SK-N-SH treated with all-trans-retinoic acid at 6 μM for 48 hours (cell line): ENCODE measurements at regions not wholly inside any gene's neighbourhood (a gene's known extent, or its start where the extent isn't known, plus 50 kb on each side); places are given as distances from the start of the nearest gene placed in this dataset.

ENCODE experiments used
- ATAC-seq: fragments of 200-7000 bp; cut with Tn5 transposase; 3 replicates; pipeline ENCODE4 v1.9.1; 2020; ENCODE audit warnings: mild to moderate bottlenecking, moderate library complexity
- ARNTL ChIP-seq: fragments of 450-650 bp; formaldehyde crosslinking; IDR thresholded peaks from 2 replicates; pipeline ENCODE4 v1.5.0; 2020; ENCODE audit warnings: low read depth, mild to moderate bottlenecking, moderate library complexity, borderline replicate concordance
- BACH2 ChIP-seq: fragments of 250-450 bp; sonication (Bioruptor Pico); IDR thresholded peaks from 2 replicates; pipeline ENCODE4 v1.9.0; 2021; ENCODE audit warnings: mild to moderate bottlenecking, borderline replicate concordance
- CSDC2 ChIP-seq: fragments of 250-450 bp; sonication (Bioruptor Pico); IDR thresholded peaks from 2 replicates; pipeline ENCODE4 v1.5.0; 2020; ENCODE audit warnings: mild to moderate bottlenecking, moderate library complexity
- ESRRG ChIP-seq: fragments of 250-450 bp; sonication (Bioruptor Pico); IDR thresholded peaks from 2 replicates; pipeline ENCODE4 v1.6.1; 2021; ENCODE audit warnings: mild to moderate bottlenecking
- GLIS3 ChIP-seq: fragments of 250-450 bp; sonication (Bioruptor Pico); IDR thresholded peaks from 2 replicates; pipeline ENCODE4 v1.5.0; 2020; ENCODE audit warnings: mild to moderate bottlenecking, moderate library complexity
- ISL1 ChIP-seq: fragments of 250-450 bp; sonication (Bioruptor Pico); IDR thresholded peaks from 2 replicates; pipeline ENCODE4 v2.1.2; 2022; ENCODE audit warnings: mild to moderate bottlenecking, moderate library complexity
- POU6F1 ChIP-seq: fragments of 250-450 bp; sonication (Bioruptor Pico); IDR thresholded peaks from 2 replicates; pipeline ENCODE4 v1.8.0; 2021; ENCODE audit warnings: low read depth, mild to moderate bottlenecking, moderate library complexity, borderline replicate concordance
- PPARA ChIP-seq: fragments of 250-450 bp; sonication (Bioruptor Pico); IDR thresholded peaks from 2 replicates; pipeline ENCODE4 v1.5.0; 2020; ENCODE audit warnings: mild to moderate bottlenecking, borderline replicate concordance
- RARB ChIP-seq: fragments of 250-450 bp; sonication (Bioruptor Pico); IDR thresholded peaks from 2 replicates; pipeline ENCODE4 v1.8.0; 2021; ENCODE audit warnings: mild to moderate bottlenecking, moderate library complexity
- TCF4 ChIP-seq: fragments of 250-450 bp; sonication (Bioruptor Pico); IDR thresholded peaks from 2 replicates; pipeline ENCODE4 v1.8.0; 2021; ENCODE audit warnings: mild to moderate bottlenecking, moderate library complexity, borderline replicate concordance
- TOX ChIP-seq: fragments of 250-450 bp; sonication (Bioruptor Pico); IDR thresholded peaks from 2 replicates; pipeline ENCODE4 v1.8.0; 2021; ENCODE audit warnings: mild to moderate bottlenecking, moderate library complexity, borderline replicate concordance
- TSHZ2 ChIP-seq: fragments of 250-450 bp; sonication (Bioruptor Pico); IDR thresholded peaks from 2 replicates; pipeline ENCODE4 v1.5.0; 2020; ENCODE audit warnings: mild to moderate bottlenecking, moderate library complexity
- ZC3H10 ChIP-seq: fragments of 250-450 bp; sonication (Bioruptor Pico); IDR thresholded peaks from 2 replicates; pipeline ENCODE4 v1.5.1; 2021; ENCODE audit warnings: mild to moderate bottlenecking, moderate library complexity
- ZFP3 ChIP-seq: fragments of 250-450 bp; sonication (Bioruptor Pico); IDR thresholded peaks from 2 replicates; pipeline ENCODE4 v1.5.0; 2020; ENCODE audit warnings: mild to moderate bottlenecking, moderate library complexity
- ZFP30 ChIP-seq: fragments of 450-650 bp; formaldehyde crosslinking; IDR thresholded peaks from 2 replicates; pipeline ENCODE4 v1.5.0; 2022; ENCODE audit warnings: mild to moderate bottlenecking, moderate library complexity
- TF ChIP-seq, protein P1 (sequence below): fragments of 250-450 bp; sonication (Bioruptor Pico); IDR thresholded peaks from 2 replicates; pipeline ENCODE4 v1.5.1; 2021; ENCODE audit warnings: mild to moderate bottlenecking, moderate library complexity
- TF ChIP-seq, protein P2 (sequence below): fragments of 250-450 bp; sonication (Bioruptor Pico); IDR thresholded peaks from 2 replicates; pipeline ENCODE4 v1.5.1; 2020; ENCODE audit warnings: low read depth, mild to moderate bottlenecking, moderate library complexity

DNA sequence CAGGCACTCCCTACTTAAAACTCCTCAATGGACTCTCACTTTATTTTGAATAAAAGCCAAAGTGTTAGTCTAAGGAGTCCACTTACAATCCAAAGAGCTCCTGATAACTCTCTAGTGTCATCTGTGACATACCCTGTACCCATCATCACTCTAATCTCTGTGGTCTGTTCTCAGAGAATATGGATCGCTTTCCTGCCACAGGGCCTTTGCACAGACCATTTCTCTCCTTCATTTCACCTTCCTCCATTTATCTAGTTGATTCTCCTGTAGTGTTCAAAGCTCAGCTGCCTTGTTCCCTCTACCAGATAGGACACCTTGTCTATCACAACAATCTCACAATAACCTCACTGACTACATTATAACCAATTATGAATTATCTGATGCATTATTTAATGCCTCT is 185.4 kb upstream of the KBTBD8 start (continued):
- no peak for TF ChIP-seq ISL1
- TF ChIP-seq RARB (CRISPR knock-in tag) = no peak
- TF ChIP-seq, protein P1, sequence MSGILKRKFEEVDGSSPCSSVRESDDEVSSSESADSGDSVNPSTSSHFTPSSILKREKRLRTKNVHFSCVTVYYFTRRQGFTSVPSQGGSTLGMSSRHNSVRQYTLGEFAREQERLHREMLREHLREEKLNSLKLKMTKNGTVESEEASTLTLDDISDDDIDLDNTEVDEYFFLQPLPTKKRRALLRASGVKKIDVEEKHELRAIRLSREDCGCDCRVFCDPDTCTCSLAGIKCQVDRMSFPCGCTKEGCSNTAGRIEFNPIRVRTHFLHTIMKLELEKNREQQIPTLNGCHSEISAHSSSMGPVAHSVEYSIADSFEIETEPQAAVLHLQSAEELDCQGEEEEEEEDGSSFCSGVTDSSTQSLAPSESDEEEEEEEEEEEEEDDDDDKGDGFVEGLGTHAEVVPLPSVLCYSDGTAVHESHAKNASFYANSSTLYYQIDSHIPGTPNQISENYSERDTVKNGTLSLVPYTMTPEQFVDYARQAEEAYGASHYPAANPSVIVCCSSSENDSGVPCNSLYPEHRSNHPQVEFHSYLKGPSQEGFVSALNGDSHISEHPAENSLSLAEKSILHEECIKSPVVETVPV = no peak

GRCh38 chr3:66816090-66816761 is 181.9 kb upstream of the KBTBD8 start:
- TF ChIP-seq TSHZ2 (no peak), POU6F1 (CRISPR knock-in tag) (no peak), TOX (CRISPR knock-in tag) (no peak)
- peak; percentile 84 for ATAC-seq

DNA sequence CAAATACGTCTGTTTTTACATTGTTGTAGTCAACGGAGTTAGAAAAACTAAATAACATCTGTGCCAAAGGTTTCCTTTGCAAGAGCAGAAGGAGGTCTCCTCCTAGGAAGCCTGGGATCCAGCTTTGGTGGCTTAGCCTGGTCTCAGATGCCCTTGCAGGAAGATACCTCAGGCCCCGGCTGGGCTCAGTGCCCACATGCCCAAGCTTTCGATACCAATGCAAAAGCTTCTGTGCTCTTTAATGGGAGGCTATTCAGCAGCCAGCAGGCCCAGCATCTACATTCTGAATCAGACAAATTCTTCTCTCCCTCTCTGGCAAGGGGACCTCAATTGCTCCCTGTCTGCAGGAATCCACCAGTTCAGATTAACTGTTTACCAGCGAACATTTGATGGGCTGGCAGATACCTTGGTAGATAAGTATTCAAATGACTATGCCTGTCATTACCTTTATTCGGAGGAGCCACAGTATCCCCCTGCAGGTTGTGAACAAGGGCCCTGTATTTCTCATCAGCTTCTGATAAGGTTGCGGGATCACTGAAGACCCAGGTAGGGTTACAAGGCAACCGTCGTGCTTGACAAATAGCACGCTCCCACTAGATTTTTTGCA is 180.1 kb upstream of the KBTBD8 start:
- no peak for ATAC-seq
- TF ChIP-seq ZFP30 (CRISPR knock-in tag) = no peak
- TF ChIP-seq BACH2 (CRISPR knock-in tag) = no peak

DNA sequence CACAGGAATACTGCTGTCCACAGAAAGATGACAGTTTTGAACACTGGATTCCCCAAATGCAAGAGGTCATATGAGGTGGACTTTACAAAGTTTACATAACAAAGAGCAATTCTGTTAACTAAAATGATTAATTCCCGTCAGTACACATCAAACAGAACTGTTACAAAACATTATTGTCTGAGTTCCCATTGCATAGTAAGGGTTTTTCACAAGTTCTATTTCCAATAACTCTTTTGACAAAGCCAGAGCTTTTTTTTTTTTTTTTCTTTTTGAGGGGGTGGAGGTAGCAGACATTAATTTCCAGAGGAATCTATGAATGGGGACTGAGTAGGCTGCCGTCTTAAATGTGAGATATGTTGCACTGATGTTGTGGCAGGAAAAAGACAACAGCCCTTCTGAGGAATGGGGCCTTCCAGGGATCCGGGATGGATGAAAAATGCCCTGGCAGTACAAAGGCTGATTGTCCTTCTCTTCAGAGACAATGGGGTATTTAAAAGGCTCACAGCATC is 178.1 kb upstream of the KBTBD8 start:
- no peak for ATAC-seq

GRCh38 chr3:66822186-66823008 is 175.7 kb upstream of the KBTBD8 start:
- ATAC-seq = peak; percentile 89
- TF ChIP-seq BACH2 (CRISPR knock-in tag) (no peak), ZFP30 (CRISPR knock-in tag) (no peak), RARB (CRISPR knock-in tag) (no peak), GLIS3 (CRISPR knock-in tag) (no peak), TCF4 (CRISPR knock-in tag) (no peak), ZC3H10 (CRISPR knock-in tag) (no peak), CSDC2 (CRISPR knock-in tag) (no peak), ARNTL (no peak), ISL1 (no peak), TOX (CRISPR knock-in tag) (no peak), ZFP3 (no peak), PPARA (CRISPR knock-in tag) (no peak)

More for the DNA sequence above, 178.1 kb upstream of the KBTBD8 start:
- no peak for TF ChIP-seq BACH2 (CRISPR knock-in tag)
- TF ChIP-seq, protein P2, sequence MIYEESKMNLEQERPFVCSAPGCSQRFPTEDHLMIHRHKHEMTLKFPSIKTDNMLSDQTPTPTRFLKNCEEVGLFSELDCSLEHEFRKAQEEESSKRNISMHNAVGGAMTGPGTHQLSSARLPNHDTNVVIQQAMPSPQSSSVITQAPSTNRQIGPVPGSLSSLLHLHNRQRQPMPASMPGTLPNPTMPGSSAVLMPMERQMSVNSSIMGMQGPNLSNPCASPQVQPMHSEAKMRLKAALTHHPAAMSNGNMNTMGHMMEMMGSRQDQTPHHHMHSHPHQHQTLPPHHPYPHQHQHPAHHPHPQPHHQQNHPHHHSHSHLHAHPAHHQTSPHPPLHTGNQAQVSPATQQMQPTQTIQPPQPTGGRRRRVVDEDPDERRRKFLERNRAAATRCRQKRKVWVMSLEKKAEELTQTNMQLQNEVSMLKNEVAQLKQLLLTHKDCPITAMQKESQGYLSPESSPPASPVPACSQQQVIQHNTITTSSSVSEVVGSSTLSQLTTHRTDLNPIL (CRISPR knock-in tag) = no peak
- TF ChIP-seq ESRRG (CRISPR knock-in tag) = no peak
